IPS-15b (cell line): ENCODE measurements at regions not wholly inside any gene's neighbourhood (a gene's known extent, or its start where the extent isn't known, plus 50 kb on each side); places are given as distances from the start of the nearest gene placed in this dataset.
"Not testable (repeated sequence)": the region's sequence is repeated elsewhere in the genome, so short reads cannot be mapped to it uniquely, and the experiment has no call there.

Experiments used
- H3K27me3 ChIP-seq: one replicate; pipeline ENCODE4 v1.6.1; 2013; ENCODE audit warnings: low read length; ENCODE audit not compliant: control insufficient read depth, insufficient read depth
- H3K36me3 ChIP-seq: one replicate; pipeline ENCODE4 v1.6.1; 2013; ENCODE audit warnings: low read length; ENCODE audit not compliant: control insufficient read depth, insufficient read depth
- H3K4me1 ChIP-seq: one replicate; pipeline ENCODE4 v1.6.1; 2013; ENCODE audit warnings: mild to moderate bottlenecking, low read length; ENCODE audit not compliant: control insufficient read depth, insufficient read depth
- H3K4me3 ChIP-seq: one replicate; pipeline ENCODE4 v1.5.1; 2013; ENCODE audit warnings: low read depth, low read length
- H3K9ac ChIP-seq: one replicate; pipeline ENCODE4 v1.6.1; 2013; ENCODE audit warnings: low read depth, mild to moderate bottlenecking, low read length
- H3K9me3 ChIP-seq: one replicate; pipeline ENCODE4 v1.6.1; 2013; ENCODE audit warnings: mild to moderate bottlenecking, low read length; ENCODE audit not compliant: control insufficient read depth, insufficient read depth

DNA sequence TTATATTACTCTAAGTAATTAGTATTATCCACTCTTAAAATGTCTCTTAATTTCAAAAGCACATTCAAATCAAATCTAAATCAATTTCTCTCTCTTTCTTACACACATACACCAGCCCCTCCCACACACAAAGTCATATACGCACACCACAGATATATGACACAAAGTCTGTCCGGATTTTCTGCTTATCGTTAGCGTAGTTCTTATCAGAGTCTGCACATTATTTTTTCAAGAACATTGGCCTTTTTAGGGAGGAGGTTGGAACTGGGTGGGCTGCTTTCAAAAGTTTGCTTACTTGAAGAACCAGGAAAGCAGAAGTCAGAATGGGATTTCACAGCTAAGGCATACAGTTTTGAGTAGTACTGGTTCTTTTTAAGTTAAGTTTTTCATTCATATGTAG is 387.6 kb upstream of the CHRM2 start:
- Histone ChIP-seq H3K9me3 (no peaks in the 10 kb centered on the region), H3K4me3 (no peak overlapping the region), H3K27me3 (no peaks in the 10 kb centered on the region), H3K36me3 (no peaks in the 10 kb centered on the region), H3K9ac (no peak overlapping the region), H3K4me1 (peaks cover 4% of the 10 kb centered on the region)

DNA sequence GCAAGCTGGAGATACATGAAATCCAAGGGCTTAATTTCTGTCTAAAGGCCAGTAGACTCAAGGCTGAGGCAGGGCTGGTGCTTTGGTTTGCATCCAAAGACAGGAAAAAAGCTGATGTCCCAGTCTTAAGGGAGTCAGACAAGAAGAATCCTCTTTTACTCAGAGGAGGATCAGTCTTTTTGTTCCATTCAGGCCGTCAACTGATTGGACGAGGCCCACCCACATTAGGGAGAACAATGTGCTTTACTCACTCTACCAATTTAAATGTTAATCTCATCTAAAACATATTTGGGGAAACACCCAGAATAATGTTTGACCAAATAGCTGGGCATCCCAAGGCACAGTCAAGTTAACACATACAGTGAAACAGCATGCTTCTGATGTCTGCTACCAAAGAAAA is 388.5 kb upstream of the CHRM2 start:
- no peaks in the 10 kb centered on the region for H3K36me3 ChIP-seq
- no peak overlapping the region for H3K9ac ChIP-seq
- H3K9me3 ChIP-seq, result no peaks in the 10 kb centered on the region
- H3K4me3 ChIP-seq, result no peak overlapping the region
- H3K4me1 ChIP-seq, result peaks cover 4% of the 10 kb centered on the region
- H3K27me3 ChIP-seq, result no peaks in the 10 kb centered on the region

DNA sequence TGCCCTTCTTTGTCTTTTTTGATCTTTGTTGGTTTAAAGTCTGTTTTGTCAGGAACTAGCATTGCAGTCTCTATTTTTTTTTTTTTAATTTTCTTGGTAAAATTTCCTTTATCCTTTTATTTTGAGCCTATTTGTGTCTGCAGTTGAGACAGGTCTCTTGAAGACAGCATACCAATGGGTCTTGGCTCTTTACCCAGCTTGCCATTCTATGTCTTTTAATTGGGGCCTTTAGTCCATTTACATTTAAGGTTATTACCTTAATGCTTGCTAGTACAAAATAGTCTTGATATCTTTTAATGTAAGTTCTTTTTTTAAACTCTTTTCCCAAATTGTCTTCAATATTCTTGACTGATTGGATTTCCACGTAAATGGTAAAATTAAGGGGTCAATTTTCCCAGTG is 398.3 kb upstream of the CHRM2 start:
- no peak overlapping the region for H3K9ac ChIP-seq
- no peak overlapping the region for H3K4me3 ChIP-seq
- no peaks in the 10 kb centered on the region for H3K4me1 ChIP-seq
- H3K9me3 ChIP-seq, result no peaks in the 10 kb centered on the region
- H3K27me3 ChIP-seq, result no peaks in the 10 kb centered on the region
- H3K36me3 ChIP-seq, result no peaks in the 10 kb centered on the region

DNA sequence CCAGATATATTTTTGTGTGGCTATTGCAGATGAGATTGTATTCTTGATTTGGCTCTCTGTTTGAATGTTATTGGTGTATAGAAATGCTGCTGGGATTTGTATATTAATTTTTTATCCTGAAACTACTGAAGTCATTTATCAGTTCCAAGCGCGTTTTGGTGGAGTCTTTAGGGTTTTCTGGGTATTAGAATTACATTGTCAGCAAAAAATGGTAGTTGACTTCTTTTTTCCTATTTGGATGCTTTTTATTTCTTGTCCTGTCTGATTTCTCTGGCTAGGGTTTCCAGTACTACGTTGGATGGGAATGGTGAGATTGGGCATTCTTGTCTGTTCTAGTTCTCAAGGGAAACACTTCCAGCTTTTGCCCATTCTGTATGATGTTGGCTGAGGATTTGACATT is 415.5 kb upstream of the CHRM2 start:
- Histone ChIP-seq H3K36me3 (no peaks in the 10 kb centered on the region), H3K9me3 (no peaks in the 10 kb centered on the region), H3K27me3 (no peaks in the 10 kb centered on the region), H3K9ac (no peak overlapping the region), H3K4me1 (no peaks in the 10 kb centered on the region), H3K4me3 (no peak overlapping the region)

DNA sequence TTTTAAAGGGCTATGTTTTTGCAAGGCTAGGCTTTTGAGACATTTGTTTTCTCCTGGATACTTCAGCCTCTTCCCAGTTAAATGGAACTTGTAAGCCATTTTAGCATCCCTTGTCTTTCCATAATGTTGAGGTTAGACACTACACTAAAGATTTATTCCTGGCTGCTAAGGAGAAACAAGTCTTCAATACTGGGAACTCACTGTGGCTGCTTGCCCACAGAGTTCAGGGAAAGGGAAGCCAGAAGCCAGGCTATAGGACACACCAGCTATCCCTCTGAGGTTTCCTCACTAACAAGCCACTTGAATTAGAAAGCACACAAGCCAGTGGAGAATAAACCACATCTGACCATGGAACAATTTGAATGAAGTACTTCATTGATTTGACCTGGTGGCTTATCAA is 421.7 kb upstream of the CHRM2 start:
- no peaks in the 10 kb centered on the region for H3K36me3 ChIP-seq
- no peaks in the 10 kb centered on the region for H3K9me3 ChIP-seq

DNA sequence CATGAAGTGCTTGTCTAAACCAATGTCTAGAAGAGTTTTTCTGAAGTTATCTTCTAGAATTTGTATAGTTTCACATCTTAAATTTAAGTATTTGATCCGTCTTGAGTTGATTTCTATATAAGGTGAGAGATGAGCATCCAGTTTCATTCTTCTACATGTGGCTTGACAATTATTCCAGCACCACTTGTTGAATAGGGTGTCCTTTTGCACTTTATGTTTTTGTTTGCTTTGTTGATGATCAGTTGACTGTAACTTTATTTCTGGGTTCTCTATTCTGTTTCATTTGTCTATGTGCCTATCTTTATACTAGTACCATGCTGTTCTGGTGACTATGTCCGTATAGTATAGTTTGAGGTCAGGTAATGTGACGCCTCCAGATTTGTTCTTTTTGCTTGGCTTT is 426.6 kb upstream of the CHRM2 start:
- Histone ChIP-seq H3K9ac (no peak overlapping the region), H3K4me3 (no peak overlapping the region), H3K4me1 (no peaks in the 10 kb centered on the region), H3K36me3 (no peaks in the 10 kb centered on the region), H3K27me3 (no peaks in the 10 kb centered on the region), H3K9me3 (no peaks in the 10 kb centered on the region)

More for the DNA sequence above, 421.7 kb upstream of the CHRM2 start:
- Histone ChIP-seq H3K27me3 (no peaks in the 10 kb centered on the region), H3K9ac (no peak overlapping the region), H3K4me3 (no peak overlapping the region), H3K4me1 (no peaks in the 10 kb centered on the region)

DNA sequence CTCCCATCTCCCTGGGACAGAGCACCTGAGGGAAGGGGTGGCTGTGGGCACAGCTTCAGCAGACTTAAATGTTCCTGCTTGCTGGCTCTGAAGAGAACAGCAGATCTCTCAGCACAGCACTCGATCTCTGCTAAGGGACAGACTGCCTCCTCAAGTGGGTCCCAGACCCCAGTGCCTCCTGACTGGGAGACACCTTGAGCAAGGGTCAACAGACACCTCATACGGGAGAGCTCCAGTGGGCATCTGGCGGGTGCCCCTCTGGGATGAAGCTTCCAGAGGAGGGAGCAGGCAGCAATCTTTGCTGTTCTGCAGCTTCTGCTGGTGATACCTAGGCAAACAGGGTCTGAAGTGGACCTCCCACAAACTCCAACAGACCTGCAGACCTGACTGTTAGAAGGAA is 436.7 kb upstream of the CHRM2 start:
- not testable (repeated sequence) for H3K36me3 ChIP-seq

DNA sequence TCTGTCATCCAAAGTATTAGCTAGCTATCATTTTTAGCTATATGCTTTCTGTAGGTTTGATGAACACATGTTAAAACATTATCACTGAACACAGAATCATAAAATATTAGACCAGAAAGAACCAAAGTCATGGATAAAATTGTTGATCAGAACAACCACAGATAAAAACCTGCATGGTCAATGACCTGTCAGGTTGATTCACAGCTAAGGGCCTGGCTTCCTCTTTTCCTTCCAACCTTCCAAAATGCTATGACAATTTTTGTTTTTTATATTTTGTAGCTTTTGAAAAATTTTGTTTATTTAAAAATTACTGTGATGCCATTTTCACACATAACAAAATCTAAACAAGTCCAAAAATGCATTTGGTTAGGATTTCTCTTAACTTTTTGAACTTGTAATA is 444.4 kb upstream of the CHRM2 start:
- H3K4me1 ChIP-seq, result no peaks in the 10 kb centered on the region

More for the DNA sequence above, 436.7 kb upstream of the CHRM2 start:
- not testable (repeated sequence) for H3K27me3 ChIP-seq, H3K4me3 ChIP-seq, H3K9ac ChIP-seq, H3K9me3 ChIP-seq, H3K4me1 ChIP-seq

DNA sequence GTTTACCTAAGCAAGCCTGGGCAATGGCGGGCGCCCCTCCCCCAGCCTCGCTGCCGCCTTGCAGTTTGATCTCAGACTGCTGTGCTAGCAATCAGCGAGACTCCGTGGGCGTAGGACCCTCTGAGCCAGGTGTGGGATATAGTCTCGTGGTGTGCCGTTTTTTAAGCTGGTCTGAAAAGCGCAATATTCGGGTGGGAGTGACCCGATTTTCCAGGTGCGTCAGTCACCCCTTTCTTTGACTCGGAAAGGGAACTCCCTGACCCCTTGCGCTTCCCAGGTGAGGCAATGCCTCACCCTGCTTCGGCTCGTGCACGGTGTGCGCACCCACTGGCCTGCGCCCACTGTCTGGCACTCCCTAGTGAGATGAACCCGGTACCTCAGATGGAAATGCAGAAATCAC is 442.6 kb upstream of the MTPN start:
- not testable (repeated sequence) for H3K4me3 ChIP-seq, H3K9ac ChIP-seq, H3K36me3 ChIP-seq, H3K4me1 ChIP-seq, H3K9me3 ChIP-seq, H3K27me3 ChIP-seq

More for the DNA sequence above, 444.4 kb upstream of the CHRM2 start:
- Histone ChIP-seq H3K27me3 (no peaks in the 10 kb centered on the region), H3K36me3 (no peaks in the 10 kb centered on the region), H3K9me3 (no peaks in the 10 kb centered on the region), H3K4me3 (no peak overlapping the region), H3K9ac (no peak overlapping the region)

DNA sequence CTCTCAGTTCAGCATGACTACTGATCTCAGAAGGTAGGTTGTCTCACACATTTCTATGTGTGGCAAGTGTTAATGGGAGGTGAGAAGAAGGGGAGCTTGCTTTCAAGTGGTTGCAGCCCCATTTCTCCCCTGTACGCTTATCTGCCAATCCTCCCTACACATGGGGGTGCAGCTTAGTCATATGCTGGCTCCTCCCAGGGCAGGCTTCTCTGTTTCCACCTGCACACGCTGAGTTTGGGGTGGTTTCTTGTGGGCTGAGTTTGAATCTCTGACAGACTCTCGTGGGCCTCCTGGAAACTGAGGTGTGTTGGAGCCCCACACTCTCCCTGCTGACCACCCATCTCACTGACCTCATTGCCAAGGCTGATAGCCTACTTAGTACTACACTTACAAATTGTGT is 435.8 kb upstream of the MTPN start:
- Histone ChIP-seq H3K4me1 (no peaks in the 10 kb centered on the region), H3K27me3 (no peaks in the 10 kb centered on the region), H3K9ac (no peak overlapping the region), H3K4me3 (no peak overlapping the region), H3K9me3 (no peaks in the 10 kb centered on the region), H3K36me3 (no peaks in the 10 kb centered on the region)

DNA sequence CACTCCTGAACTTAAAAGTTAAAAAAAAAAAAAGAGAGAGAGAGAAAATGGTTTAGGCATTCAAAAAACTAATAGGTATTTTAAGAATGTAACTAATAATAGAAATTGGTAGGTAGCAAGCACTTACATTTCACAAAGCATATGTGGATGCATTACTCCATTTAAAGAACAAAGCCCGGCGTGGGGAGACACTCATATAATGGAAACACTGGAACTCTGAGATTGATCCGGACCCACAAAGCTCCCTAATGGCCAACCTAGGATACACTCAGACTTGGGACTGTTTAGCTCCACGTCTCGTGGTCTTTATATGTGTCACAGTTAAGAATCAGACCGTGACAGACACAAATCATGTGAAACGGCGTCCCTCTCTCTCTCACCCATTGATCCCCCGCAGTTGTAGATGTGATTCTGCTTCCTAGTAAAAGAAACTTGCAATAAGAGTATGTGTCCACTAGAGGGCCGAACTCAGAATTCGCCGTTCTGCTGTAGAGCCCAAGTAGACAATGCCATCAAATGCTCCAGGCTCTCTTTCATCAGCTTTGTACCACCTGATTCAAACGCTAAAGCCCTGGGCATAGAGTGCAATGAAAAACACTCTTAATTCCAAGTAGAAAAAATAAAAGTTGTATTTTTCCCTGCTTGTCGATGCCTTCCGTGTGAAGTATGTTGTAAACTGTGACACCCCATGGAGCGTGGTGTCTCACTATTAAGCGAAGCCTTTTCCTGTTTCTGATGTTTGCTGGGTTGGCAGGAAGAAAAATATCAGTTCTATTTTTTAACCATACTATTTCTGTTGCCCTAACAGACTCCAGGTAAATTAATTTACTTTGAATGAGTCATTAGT is 429.0 kb upstream of the MTPN start:
- H3K4me3 ChIP-seq, result peak overlapping the region; percentile 48
- no peak overlapping the region for H3K9ac ChIP-seq

DNA sequence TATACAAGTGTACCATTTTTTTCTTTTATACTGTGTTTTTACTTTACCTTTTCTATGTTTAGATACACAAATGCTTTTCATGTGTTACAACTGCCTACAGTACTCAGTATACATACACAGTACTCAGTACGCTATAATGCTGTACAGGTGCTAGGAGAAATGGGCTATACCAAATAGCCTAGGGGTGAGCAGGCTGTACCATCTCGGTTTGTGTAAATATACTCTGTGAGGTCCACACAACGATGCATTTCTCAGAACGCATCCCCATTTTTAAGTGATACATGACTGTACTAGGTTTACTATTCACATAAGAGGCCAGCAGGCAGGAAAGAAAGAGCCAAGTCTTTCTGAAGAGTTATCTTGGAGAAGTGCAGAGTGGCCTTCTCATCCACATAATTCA is 426.4 kb upstream of the MTPN start:
- Histone ChIP-seq H3K36me3 (no peaks in the 10 kb centered on the region), H3K27me3 (peaks cover 36% of the 10 kb centered on the region), H3K9me3 (no peaks in the 10 kb centered on the region), H3K4me3 (no peak overlapping the region), H3K9ac (no peak overlapping the region), H3K4me1 (peaks cover 16% of the 10 kb centered on the region)

More for the DNA sequence above, 429.0 kb upstream of the MTPN start:
- Histone ChIP-seq H3K27me3 (peaks cover 26% of the 10 kb centered on the region), H3K9me3 (no peaks in the 10 kb centered on the region), H3K36me3 (no peaks in the 10 kb centered on the region), H3K4me1 (peaks cover 4% of the 10 kb centered on the region)
